HG02943 (cell line): ENCODE measurements at regions not wholly inside any gene's neighbourhood (a gene's known extent, or its start where the extent isn't known, plus 50 kb on each side); places are given as distances from the start of the nearest gene placed in this dataset.
"Not testable (repeated sequence)": the region's sequence is repeated elsewhere in the genome, so short reads cannot be mapped to it uniquely, and the experiment has no call there.

Experiments used
- ATAC-seq: cut with Tn5 transposase; IDR thresholded peaks from one replicate; pipeline ENCODE4 v1.9.1; 2021; ENCODE audit warnings: mild to moderate bottlenecking, low read depth, moderate library complexity; ENCODE audit not compliant: unreplicated experiment

DNA sequence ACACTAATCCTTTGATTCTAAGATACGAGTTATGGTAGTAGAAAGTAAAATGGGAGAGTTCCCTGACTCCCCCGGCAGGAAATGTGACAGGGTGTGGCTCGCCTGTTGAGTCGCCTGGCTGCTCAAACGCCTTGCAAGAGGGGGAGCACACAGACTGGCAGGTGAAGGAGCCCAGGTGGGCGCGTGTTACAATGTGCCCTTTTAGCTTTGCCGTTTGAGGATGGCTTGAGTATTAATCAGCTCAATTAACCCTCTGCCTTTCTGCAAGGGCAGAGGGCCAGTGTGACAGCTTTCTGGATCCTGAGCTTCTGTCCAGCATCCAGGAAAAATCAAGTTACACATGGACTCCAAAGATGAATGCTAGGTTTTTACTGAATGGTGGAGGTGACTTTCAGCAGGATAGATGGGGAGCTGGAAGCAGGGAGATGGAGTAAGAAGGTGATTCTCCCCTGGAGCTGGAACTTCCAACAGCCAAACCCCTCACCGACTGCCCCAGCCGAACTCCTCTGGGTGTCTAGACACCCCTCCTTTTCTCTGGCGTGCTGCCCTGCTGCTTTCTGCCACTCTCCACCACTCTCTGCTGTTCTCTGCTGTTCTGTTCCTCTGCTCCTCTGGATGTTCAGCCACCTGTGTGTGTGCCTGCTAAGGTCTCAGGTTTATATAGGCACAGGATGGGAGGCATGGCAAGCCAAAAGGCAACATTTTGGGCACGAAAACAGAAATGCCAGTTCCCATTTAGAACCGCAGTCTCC, 548.8 kb upstream of the KCND2 start:
- ATAC-seq, result no peak

DNA sequence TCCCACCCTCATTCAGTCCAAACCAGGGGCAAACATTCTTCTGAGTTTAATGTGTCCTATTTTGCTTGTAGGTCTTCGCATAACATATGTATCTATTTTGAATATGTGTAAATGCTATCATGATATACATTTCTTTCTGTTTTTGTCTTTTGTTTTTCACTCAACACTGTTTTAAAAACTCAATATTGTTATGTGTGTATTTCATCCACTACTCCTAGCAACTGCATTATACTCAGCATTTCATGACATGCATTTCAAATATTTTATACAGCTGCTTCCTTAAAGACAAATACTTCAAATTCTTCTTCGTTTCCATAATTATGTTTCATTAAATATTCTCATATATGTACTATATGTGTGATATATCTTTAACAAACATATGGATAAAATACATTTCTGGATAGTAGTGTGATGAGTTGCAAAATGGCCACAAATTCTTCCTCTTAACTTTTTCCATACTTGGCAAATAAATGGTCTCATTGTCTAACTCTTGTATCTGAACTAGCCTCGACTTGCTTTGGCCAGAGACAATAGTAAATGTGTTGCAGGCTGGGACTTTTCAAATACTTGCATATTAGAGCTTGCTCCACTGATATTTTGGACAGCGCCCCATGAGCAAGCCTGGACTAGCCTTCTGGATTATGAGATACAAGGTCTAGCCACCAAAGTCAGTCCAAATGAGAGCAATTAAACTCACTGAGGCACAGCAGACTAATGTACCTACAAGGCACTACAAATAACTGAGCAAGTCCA, 539.7 kb upstream of the KCND2 start:
- no peak for ATAC-seq

DNA sequence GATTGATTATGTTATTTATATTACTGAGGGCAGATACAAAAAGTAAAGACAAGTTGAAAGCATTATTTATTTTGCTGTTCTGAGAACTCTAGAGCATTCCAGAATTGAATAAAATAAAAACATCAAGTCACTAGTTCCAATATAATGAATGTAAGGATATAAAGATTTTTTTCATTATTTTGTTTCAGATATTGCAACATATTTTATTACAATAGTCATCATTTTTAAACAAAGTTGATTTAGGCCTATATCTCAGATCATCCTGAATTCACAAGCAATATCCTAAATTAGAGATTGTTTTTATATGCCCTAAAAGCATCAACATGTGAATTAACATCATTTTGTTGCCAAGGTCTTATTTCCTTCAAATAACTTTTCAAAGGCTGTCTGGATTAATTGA, 535.6 kb upstream of the KCND2 start:
- ATAC-seq, result no peak

DNA sequence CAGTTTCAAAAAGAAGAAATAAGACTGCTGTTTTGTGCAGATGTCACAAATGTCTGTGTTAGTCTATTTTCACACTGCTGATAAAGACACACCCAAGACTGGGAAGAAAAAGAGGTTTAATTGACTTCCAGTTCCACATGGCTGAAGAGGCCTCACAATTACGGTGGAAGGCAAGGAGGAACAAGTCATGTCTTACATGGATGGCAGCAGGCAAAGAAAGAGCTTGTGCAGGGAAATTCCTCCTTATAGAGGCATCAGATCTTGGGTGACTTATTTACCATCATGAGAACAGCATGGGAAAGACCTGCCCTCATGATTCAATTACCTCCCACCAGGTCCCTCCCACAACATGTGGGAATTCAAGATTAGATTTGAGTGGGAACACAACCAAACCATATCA, 527.7 kb upstream of the KCND2 start:
- not testable (repeated sequence) for ATAC-seq

DNA sequence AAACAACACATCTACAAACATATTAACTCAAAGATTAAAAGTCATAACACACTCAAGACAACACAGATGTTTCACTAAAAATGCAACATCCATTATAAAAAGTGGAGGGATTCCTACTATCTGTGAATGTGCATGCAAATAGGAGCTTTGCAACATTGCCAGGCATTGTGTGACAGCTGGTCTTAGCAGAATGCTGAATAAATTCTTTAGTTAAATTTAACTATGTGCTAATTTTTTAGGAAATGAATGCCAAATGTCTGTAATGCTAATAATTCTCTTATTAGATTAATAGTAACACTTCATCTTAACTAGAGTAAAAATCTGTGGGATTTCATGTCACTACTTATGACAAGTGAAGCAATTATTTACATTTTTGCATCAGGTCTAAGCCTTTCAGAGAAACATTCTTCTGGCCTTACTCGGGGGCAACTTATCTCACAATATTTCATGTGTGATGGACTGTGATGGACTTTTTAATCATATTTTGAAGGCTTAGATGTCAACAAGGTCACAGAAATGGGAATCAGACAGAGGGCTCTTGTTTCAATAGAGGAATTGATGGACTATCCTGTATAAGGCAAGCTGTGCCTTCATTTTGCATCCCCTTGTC, 524.6 kb upstream of the KCND2 start:
- ATAC-seq, result no peak

DNA sequence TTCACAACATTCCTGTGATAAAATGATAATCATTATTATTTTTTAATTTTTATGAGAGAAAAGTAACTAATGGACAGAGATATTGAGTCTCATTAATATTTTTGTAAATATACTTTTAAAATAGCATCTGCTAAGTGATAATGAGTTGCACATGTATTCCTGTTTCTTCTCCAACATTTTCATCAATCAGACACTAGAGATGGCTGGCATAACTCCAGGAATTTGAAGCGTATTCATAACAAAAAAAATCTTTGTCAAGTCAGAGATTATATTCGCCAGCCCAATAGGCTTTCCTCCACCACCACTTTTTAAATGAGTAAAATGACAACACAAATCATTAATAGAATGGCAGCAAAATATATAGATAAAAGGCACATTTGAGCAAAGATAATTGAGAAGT, 524.0 kb upstream of the KCND2 start:
- no peak for ATAC-seq

DNA sequence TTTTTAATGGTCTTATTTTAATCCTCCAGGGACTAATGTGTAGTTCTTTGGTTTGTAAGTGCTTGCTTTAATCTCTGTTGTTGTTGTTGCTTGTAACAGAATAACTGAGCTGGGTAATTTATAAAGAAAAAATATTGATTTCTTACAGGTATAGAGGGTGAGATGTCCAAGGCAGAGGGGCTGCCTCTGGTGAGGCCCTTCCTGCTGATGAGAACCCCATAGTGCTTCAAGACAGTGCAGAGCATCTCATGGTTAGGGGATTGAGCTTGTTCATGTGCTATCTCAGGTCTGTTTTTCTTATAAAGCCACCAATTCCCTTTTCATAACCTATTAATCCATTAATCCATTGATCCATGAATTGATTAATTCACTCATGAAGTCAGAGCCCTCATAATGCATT, 516.3 kb upstream of the KCND2 start:
- ATAC-seq, result no peak

DNA sequence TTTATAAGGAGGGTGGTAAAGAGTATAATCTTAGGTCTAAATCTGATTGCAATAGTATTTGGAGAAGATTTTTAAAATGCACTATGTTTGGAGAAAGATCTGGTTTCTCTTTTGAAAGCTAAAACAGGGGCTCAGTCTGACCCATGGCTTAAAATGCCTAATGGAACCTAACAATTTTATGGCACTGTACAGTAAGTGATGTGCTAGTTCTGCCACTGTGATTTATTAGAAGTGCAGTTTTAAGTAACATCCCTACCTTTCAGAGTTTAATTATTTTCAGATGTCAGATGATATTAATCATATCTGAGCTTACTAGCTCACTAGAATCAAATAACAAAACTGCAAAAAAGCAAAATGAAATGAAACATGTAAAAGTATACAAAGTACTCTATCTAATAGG, 514.7 kb upstream of the KCND2 start:
- ATAC-seq, result no peak

DNA sequence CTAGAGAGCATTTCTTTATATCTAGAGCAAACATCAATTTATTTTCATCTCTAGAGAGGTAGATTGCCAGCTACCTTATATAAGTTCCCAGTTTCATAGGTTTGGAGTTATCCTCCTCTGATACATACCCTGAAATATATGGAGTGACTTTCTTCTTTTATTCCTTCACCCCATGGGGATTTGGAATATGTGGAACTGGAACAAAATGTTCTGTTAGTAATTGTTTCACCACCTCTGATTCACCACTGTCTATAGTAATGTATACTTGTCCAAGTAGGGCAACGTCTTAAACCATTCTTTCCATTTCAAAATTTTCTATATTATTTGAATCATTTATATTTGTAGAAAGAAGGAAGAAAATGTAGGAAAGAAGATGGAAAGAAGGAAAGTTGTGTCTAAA, 511.2 kb upstream of the KCND2 start:
- ATAC-seq, result no peak

DNA sequence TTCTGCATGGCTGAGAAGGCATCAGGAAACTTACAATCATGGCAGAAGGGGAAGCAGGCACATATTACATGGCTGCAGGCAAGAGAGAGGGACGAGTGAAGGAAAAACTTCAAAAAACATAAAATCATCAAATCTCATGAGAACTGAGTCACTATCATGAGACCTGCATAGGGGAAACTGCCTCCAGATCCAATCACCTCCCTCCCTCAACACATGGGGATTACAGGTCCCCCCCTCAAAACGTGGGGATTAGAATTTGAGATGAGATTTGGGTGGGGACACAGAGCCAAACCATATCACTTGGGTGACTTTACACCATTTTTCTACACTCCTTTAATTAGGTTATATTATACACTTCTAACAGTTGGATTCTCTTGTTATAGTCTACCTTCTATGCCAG, 490.7 kb upstream of the KCND2 start:
- ATAC-seq, result no peak

DNA sequence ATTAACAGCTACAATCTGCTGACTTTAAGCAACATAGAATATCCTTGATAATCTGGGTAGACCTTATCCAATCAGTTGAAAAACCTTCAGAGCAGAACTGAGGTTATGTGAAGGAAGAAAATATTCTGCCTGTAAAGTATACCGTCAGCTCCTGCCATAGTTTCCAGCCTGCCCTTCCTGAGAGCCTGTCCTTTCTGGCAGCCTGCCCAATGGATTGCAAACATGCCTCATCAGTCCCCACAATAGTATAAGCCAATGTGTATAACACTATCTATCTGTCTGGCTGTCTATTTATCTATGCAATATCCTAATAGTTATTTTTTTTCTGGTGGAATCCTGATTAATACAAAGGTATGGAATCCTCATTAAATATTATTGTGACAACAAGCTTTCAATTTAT, 489.2 kb upstream of the KCND2 start:
- ATAC-seq, result no peak

DNA sequence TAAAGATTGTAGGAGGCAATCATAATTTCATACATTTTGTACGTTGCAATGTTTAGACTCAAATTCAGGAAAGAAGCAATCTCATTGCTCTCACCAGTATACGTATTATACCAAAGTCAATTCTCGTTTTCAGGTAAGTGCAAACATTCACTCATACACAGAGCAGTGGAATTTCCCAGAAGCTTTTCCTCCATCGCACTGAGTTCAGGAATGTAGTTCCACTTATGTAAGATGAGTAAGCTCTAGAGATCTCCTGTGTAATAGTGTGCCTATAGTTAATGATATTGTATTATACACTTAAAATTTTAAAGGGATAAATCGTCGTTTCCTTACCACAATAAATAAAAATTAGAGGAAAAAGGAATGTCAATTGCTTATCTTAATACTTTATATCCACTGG, 470.8 kb upstream of the KCND2 start:
- ATAC-seq, result no peak

DNA sequence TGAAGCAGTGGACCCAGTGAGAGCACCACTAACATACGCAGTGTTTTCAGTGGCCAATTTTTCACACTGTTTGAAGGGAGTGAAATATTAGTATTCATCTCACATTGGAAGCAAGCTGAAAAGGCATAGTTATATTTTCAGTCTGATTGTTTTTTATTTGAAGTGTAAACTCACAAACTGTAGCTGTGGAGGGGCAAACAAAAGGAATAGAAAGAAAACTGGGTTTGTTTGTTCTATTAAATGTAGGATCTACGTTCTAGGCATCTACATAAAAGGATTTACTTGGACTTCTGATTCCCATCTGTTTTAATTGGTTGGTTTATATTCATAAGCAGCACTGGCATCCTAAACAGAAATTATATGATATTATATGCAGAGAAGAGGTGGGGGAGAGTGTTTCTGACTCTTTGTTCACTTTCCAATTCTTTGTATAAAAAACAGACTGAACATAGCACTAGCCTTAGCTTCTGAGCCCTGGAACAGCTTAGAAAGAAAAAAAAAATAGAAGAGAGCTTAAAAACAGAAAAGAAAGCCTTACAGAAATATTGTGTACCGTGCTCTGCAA, 447.8 kb upstream of the KCND2 start:
- ATAC-seq, result no peak

DNA sequence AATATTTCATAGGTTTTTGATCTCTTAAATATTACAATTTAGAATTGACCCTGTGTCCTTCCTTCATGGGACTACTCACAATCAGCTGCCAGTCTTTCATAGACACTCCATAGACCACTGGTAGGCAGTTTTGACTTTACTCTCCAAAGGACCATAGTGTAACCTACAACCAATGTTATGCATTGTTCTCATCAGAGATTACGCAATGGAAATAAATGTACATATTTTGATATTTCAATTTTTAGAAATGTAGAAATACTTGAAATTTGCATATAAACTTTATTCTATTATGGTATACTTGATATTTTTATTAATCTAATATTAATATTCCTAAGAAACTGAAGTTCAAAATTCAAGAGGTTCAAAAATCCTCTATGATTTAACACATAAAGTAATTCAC, 446.4 kb upstream of the KCND2 start:
- no peak for ATAC-seq

DNA sequence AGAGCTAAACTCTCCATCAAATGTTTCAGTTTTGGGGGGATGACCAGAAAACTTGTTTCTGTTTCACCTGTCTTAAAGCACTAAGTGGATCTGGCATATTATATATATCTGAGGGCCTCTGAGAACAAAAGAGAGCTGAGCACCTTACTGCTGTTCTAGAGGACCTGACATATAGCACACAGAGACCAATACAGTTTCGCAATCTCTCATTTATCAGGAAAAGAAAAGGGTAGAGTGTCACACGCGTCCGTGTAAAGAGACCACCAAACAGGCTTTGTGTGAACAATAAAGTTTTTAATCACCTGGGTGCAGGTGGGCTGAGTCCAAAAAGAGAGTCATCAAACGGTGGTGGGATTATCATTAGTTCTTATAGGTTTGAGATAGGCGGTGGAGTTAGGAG, 434.5 kb upstream of the KCND2 start:
- ATAC-seq, result no peak

DNA sequence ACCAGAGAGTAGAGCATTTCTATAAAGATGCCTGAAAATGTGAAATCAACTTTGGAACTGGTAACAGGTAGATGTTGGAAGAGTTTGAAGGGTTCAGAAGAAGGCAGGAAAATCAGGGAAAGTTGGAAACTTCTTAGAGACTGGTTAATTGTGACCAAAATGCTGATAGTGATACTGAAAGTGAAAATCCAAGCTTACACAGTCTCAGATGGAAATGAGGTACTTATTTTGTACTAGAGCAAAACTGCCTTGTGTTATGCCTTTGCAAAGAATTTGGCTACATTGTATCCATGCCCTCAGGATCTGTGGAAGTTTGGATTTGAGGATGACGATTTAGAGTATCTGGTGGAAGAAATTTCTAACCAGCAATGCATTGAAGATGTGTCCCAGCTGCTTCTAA, 430.6 kb upstream of the KCND2 start:
- no peak for ATAC-seq

DNA sequence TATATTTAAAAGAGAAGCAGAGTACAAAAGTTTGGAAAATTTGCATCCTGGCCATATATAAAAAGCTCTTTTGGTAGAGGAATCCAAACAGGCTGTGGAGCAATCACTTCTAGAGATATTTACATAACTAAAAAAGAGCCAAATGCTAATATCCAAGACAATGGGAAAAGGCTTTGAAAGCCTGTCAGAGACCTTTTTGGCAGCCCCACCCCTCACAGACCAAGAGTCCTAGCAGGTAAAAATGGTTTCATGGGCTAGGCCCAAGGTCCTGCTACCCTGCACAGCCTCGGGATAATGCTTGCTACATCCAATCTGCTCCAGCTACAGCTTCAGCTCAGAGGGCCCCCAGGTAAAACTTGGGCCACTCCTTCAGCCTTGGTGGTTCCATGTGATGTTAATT, 430.2 kb upstream of the KCND2 start:
- no peak for ATAC-seq

DNA sequence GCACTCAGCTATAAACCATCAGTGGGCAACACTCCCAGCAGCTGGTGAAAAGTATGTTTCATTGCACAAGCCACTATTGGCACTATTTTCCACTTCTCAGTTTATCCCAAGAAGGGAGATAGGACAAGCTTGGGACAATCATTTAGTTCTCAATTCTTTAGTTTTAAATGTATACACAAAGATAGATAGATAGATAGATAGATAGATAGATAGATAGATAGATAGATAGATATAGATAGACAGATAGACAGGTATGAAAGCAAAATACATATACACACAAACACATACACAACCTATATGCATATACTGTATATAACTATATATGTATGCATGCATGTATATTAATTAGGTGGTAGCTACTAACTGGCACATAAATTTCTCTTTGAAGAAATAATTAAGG, 411.6 kb upstream of the KCND2 start:
- no peak for ATAC-seq

DNA sequence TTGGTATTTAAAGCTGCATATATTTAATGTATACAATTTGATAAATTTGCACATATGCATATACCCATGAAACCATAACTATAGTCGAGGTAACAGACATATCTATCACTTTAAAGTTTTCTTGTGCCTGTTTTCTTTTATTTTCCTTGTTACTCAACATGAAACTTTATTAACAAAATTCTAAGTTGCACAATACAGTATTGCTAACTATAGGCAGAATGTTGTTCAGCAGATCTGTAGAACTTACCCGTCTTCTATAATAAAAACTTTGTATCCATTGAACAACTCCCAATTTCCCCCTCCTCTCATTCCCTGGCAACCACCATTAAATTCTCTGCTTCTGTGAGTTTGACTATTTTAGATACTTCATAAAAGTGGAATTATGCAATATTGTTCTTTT, 404.6 kb upstream of the KCND2 start:
- no peak for ATAC-seq

DNA sequence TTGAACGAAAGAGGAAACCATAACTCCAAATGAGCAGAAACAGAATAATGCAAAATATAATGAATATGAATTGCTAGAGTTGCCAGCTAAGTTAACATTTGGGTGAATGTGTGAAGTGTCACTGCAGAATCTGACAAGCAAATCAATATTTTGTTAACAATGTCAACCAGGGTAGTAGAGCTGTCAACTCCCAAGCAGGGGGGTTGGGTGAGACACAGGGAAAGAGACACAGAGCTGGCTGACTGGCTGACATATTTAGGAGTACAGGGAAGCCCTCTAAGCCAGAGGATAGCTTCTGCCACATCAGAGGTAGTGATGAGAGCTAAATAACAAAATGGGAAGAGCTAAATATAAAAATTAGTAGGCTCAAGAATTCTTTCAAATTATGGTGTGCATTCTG, 393.1 kb upstream of the KCND2 start:
- no peak for ATAC-seq

DNA sequence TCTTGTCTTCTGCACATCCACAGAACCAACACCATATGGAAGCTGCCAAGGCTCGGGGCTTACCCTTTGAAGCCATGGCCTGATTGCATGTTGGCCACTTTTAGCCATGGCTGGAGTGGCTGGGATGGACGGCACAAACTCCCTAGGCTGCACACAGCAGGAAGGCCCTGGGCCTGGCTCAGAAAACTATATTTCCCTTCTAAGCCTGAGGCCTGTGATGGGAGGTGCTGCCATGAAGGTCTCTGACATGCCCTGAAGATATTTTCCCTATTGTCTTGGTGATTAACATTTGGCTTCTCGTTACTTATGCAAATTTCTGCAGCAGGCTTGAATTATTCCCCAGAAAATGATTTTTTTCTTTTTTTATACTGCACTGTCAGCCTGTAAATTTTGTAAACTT, 387.0 kb upstream of the KCND2 start:
- no peak for ATAC-seq

DNA sequence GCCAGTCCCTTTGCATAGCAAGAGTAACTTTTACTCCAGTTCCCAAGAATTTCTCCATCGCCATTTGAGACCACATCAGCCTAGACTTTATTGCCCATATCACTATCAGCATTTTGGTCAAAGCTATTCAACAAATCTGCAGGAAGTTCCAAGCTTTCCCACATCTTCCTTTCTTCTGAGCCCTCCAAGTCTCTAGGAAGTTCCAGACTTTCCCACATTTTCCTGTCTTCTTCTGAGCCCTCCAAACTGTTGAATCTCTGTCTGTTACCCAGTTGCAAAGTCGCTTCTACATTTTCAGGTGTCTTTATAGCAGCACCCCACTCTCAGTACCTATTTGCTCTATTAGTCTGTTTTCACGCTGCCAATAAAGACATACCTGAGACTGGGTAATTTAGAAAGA, 386.4 kb upstream of the KCND2 start:
- not testable (repeated sequence) for ATAC-seq
